ENCODE measurements at regions not wholly inside any gene's neighbourhood (a gene's known extent, or its start where the extent isn't known, plus 50 kb on each side); places are given as distances from the start of the nearest gene placed in this dataset.

DNA sequence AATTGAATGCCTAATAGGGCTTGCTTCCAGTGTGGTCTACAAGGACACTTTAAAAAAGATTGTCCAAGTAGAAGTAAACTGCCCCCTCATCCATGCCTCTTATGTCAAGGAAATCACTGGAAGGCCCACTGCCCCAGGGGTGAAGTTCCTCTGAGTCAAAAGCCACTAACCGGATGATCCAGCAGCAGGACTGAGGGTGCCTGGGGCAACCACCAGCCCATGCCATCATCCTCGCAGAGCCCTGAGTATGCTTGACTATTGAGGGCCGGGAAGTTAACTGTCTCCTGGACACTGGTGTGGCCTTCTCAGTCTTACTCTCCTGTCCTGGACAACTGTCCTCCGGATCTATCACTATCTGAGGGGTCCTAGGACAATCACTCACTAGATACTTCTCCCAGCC is 411.5 kb downstream of the TENT5A start:
- TF ChIP-seq, protein P1, sequence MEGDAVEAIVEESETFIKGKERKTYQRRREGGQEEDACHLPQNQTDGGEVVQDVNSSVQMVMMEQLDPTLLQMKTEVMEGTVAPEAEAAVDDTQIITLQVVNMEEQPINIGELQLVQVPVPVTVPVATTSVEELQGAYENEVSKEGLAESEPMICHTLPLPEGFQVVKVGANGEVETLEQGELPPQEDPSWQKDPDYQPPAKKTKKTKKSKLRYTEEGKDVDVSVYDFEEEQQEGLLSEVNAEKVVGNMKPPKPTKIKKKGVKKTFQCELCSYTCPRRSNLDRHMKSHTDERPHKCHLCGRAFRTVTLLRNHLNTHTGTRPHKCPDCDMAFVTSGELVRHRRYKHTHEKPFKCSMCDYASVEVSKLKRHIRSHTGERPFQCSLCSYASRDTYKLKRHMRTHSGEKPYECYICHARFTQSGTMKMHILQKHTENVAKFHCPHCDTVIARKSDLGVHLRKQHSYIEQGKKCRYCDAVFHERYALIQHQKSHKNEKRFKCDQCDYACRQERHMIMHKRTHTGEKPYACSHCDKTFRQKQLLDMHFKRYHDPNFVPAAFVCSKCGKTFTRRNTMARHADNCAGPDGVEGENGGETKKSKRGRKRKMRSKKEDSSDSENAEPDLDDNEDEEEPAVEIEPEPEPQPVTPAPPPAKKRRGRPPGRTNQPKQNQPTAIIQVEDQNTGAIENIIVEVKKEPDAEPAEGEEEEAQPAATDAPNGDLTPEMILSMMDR (IDR thresholded peaks at IDR 0.05): no peak
- no peak for TF ChIP-seq POLR2A (IDR thresholded peaks at IDR 0.05)
